COLO668 (cell line): ENCODE measurements at regions not wholly inside any gene's neighbourhood (a gene's known extent, or its start where the extent isn't known, plus 50 kb on each side); places are given as distances from the start of the nearest gene placed in this dataset.
"Not testable (repeated sequence)": the region's sequence is repeated elsewhere in the genome, so short reads cannot be mapped to it uniquely, and the experiment has no call there.

Experiments used
- DNase-seq: peaks from one replicate; lab custom pipeline; 2025; ENCODE audit not compliant: unreplicated experiment; lab: John Stamatoyannopoulos, UW

DNA sequence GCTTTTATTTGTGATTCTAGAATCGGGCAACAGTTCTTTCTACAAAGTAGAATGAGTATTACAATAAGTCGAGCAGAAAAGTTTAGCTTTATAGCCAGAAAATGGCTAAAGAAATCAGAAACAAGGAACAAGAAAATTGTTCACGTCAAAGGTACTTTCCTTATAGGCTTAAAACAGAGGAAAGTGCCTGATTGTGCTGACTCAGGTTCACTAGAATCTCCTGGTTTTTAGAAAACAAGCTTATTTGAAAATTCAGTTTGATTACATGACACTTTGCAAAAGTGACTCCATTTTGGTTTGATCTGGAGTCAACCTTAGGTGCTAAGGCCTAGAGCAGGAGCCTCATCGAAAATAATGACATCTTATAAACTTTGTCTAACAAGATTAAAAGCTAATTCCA is 564.7 kb upstream of the FLRT2 start:
- DNase-seq = no peak

DNA sequence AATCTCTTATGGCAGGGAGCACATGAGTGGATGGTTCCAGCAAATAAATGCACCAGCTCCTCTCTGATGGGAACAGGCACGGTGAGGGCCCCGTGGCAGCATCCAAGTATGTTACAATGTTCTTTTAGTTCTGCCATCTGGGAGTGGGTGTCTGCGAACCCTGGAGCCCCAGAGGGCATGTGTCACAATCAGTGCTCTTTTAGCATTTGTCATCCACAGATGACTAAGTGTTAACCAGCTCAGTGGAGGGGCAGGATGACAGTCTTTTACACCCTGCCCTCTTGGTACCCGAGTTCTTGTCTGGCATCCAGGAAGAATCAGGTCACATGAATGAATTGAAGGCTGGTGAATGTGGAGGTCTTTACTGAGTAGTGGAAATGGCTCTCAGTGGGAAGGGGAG is 560.4 kb upstream of the FLRT2 start:
- DNase-seq = peak; percentile 31

GRCh38 chr14:84975241-84975902 is 554.6 kb upstream of the FLRT2 start:
- no peak for DNase-seq

GRCh38 chr14:84976805-84977204 is 553.1 kb upstream of the FLRT2 start:
- no peak for DNase-seq

DNA sequence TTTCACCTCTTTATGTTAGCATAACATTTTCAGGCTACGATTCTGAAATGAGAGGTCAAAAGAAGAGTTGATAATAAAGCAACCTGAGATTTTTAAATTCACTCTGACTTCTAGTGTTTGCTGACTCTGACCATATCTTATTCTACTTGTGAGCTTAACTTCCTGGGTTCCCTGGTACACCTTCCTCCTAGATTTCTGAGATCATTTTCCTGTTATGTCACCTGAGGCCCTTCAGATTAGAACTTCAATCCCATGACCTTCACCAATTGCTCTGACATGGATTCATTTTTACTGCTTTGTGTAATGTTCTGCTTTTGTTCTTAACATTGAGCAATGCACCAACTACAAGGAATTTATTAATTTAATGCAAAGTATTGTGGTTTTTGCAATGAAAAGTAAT is 542.9 kb upstream of the FLRT2 start:
- no peak for DNase-seq

DNA sequence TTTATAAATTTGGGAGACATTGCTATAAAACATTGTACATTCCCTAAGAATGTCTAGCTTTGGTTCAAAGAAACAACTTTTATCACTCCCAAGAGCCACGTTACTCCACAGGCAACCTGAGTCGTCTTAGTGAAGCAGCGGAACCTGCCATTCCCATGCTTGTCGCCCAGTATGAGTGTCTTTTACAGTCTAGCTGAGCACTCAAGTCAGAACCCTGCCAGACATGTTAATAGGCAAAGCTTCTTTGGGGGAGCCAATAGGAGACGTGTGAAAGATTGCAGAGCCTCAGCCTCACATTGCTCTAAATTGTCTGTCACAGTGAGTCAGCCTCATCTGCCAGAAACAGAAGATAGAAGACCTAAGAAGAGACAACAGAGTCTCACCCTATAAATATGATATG is 541.6 kb upstream of the FLRT2 start:
- DNase-seq = no peak

GRCh38 chr14:84991021-84991420 is 538.9 kb upstream of the FLRT2 start:
- DNase-seq = no peak

DNA sequence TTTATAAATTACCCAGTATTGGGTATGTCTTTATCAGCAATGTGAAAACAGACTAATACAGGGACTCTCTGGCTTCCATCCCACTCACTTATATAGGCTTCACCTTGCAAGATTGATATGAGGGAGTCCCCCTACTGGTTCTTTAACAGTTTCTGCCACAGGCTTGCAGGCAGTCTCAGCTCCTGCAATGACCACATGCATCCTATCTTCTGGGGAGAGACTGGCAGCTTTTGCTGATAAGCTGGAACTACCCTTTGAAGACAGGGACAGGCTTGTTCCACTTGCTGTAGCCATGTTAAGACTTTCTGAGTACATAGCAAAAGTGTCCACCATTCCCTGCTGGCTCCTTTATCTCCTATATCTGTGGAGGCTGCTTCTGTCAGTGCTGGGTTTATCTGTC is 531.7 kb upstream of the FLRT2 start:
- no peak for DNase-seq

GRCh38 chr14:85002846-85003245 is 527.1 kb upstream of the FLRT2 start:
- DNase-seq = no peak

DNA sequence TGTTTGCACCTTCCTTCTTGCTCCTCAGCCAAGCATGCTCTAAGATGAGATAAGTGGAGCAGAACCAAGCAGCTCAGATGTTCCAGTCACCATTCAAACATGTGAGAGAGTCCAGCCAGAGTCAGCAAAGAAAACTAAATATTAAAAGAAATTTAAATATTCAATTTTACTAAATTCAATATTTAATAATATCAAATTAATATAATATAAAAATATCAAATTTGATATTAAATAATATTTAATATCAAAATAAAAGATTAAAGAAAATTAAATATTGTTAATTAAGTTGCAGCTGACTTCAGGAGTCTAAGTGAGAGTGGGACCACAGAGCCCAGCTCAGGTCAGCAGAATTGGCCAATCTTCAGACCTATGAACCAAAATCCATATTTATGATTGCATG is 526.1 kb upstream of the FLRT2 start:
- DNase-seq = no peak

DNA sequence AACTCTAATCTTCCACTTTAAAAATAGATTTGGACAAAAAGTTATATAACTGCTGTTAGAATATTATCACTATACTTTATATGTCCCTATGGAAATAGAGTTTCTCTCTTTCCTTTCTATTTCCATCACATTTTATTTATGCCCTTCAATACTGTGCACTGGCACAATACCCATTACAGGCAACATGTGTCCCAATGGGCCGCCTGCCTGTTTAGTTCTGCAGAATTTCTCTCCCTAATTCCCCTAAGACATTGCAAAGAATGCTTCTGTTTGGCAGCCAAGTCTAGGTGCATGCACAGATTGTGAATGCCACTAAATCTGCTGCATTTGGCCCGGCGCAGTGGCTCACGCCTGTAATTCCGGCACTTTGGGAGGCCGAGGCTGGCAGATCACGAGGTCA is 520.4 kb upstream of the FLRT2 start:
- DNase-seq = no peak

- DNase-seq = no peak
Measured at GRCh38 chr14:85010186-85010585, 519.8 kb upstream of the FLRT2 start.

- DNase-seq = no peak
Measured at GRCh38 chr14:85016496-85016895, 513.4 kb upstream of the FLRT2 start.

DNA sequence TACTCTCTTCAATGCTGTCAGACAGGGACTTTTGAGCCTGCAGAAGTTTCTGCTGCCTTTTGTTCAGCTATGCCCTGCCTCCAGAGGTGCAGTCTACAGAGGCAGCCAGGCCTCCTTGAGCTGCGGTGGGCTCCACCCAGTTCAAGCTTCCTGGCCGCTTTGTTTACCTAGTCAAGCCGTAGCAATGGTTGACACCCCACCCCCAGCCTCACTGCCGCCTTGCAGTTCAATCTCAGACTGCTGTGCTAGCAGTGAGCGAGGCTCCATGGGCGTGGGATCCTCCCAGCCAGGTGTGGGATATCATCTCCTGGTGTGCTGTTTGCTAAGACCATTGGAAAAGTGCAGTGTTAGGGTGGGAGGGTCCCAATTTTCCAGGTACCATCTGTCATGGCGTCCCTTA is 506.1 kb upstream of the FLRT2 start:
- DNase-seq = not testable (repeated sequence)

DNA sequence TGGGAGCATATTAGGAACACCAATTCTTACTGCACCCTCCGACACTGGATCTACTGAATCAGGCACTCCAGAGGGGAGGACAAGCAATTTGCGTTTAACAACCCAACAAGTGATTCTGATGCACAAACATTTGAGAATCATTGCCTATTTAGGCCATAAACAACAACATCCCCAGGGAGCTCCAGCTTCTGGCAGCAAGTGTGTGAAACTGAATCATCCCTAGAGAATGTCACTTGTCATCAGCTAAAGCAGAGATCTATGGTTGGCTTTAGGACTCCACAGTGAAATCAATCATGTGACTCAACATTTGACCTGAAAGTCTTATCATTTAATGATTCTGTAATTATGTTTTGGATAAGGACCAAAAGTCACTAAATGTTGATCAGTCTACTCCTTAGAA is 505.0 kb upstream of the FLRT2 start:
- DNase-seq = no peak

GRCh38 chr14:85027681-85028370 is 502.1 kb upstream of the FLRT2 start:
- no peak for DNase-seq

DNA sequence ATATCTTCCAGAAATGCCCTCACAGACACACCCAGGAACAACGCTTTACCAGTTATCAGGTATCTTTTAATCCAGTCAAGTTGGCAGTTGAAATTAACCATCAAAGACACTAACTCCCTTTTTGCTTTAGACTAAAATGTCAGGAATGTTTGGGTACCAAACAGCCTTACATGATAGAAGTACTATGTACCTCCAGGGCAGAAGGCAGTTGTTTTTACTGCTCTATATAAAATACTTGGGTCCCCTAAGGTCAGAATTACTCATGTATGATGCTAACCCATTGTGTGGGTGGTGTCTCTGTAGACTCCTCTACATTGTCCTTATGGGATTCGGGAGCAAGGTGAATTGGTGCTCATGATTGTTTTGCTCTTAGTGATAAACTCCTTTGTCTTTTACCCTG is 492.5 kb upstream of the FLRT2 start:
- no peak for DNase-seq

DNA sequence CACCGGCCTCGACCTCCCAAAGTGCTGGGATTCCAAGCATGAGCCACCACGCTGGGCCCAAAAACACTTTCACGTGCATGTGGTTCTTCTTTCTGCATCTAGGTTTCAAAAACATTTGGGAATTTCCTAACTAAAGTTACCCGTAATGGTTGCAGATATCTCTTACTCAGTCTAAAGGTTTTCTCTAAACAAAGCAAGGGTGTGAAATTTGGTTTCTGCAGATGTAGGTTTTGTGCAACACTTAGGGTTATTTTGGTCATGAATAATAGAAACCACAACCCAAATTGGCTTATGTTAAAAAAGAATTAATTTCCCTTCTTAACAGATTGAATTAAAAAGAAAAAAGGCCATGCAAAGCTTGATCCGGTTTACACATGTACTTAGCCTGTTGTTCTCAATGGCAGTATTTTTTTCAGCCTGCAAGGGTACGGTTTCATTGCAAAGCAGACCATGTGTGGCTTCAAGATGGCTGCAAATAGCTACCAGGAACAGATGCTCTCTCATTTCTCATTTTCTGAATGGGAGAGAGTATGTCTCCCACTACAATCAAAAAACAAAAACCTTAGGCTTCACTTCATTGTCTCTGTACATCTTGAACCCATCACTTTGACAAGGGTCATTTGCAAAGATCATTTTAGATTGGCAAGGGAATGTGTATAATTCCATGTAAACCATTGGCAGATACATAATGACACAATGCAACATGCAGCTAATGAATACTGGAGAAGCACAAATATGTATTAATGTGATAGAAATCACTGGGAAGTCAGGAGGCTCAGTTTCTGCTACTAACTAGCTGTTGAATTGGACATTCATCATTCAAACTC is 491.2 kb upstream of the FLRT2 start:
- DNase-seq = no peak

- DNase-seq = no peak
Measured at GRCh38 chr14:85039353-85039626, 490.7 kb upstream of the FLRT2 start.

GRCh38 chr14:85040046-85040685 is 489.8 kb upstream of the FLRT2 start:
- DNase-seq = peak; percentile 17

- peak; percentile 19 for DNase-seq
Measured at GRCh38 chr14:85041618-85042017, 488.3 kb upstream of the FLRT2 start.

DNA sequence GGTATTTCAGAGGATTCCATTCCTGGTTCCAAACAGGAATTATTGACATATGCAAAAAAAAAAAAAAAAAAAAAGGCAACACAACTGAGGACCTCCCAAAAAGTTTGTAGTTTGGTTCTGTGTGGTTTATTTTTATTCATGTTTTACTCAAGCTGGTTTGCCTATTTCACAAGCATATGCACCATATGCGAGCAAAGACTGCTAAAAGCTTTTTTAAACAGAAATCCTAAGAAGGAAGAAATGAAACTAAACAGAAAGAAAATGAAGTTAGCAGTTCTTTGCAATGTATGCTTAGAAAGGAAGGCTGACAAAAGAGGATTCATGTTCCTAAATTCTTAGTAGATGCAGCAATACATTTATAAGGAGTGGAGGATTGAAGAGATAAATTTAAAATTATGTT is 487.6 kb upstream of the FLRT2 start:
- no peak for DNase-seq
